Loucy (cell line): ENCODE measurements at regions not wholly inside any gene's neighbourhood (a gene's known extent, or its start where the extent isn't known, plus 50 kb on each side); places are given as distances from the start of the nearest gene placed in this dataset.

Source experiments
- H2AFZ ChIP-seq: fragments of 200-600 bp; sonication (generic); 2 replicates; pipeline ENCODE4 v1.6.0; 2016; ENCODE audit warnings: antibody characterized with exemption, mild to moderate bottlenecking, low read length, moderate library complexity
- H3F3A ChIP-seq: fragments of 200-600 bp; 2 replicates; pipeline ENCODE4 v1.6.0; 2016; ENCODE audit warnings: antibody characterized with exemption, low read depth, mild to moderate bottlenecking
- H3K27me3 ChIP-seq: fragments of 200-600 bp; sonication (generic); 2 replicates; pipeline ENCODE4 v1.6.1; 2014; ENCODE audit warnings: low read length, mild to moderate bottlenecking; ENCODE audit not compliant: insufficient read depth, poor library complexity, severe bottlenecking
- H3K36me3 ChIP-seq: fragments of 200-600 bp; sonication (generic); 2 replicates; pipeline ENCODE4 v1.6.1; 2016; ENCODE audit warnings: low read length; ENCODE audit not compliant: insufficient read depth
- H3K4me1 ChIP-seq: fragments of 200-600 bp; sonication (generic); 2 replicates; pipeline ENCODE4 v1.5.1; 2014; ENCODE audit warnings: low read length, mild to moderate bottlenecking; ENCODE audit not compliant: insufficient read depth, poor library complexity, severe bottlenecking
- H3K4me2 ChIP-seq: fragments of 200-600 bp; sonication (generic); 2 replicates; pipeline ENCODE4 v1.6.0; 2014; ENCODE audit warnings: antibody characterized with exemption, low read length, low read depth, mild to moderate bottlenecking; ENCODE audit not compliant: poor library complexity, severe bottlenecking
- H3K4me3 ChIP-seq: fragments of 200-600 bp; sonication (generic); 2 replicates; pipeline ENCODE4 v1.5.1; 2014; ENCODE audit warnings: low read length, mild to moderate bottlenecking, mixed read lengths; ENCODE audit not compliant: poor library complexity, severe bottlenecking
- H3K79me2 ChIP-seq: fragments of 200-600 bp; sonication (generic); 2 replicates; pipeline ENCODE4 v1.6.1; 2014; ENCODE audit warnings: low read length; ENCODE audit not compliant: insufficient read depth
- H3K9ac ChIP-seq: fragments of 200-600 bp; sonication (generic); 2 replicates; pipeline ENCODE4 v1.6.0; 2014; ENCODE audit warnings: mild to moderate bottlenecking, low read depth, low read length, moderate library complexity; ENCODE audit not compliant: poor library complexity, severe bottlenecking
- H3K9me2 ChIP-seq: fragments of 200-600 bp; sonication (generic); replicated peaks from 2 replicates; pipeline ENCODE4 v1.6.1; 2016; ENCODE audit warnings: low read depth, low read length, mixed read lengths
- H3K9me3 ChIP-seq: fragments of 200-600 bp; sonication (generic); 2 replicates; pipeline ENCODE4 v1.6.1; 2014; ENCODE audit warnings: mild to moderate bottlenecking, antibody characterized with exemption, low read length, low read depth; ENCODE audit not compliant: insufficient read depth
- H4K20me1 ChIP-seq: fragments of 200-600 bp; sonication (generic); 2 replicates; pipeline ENCODE4 v1.6.0; 2014; ENCODE audit warnings: antibody characterized with exemption, low read length, mild to moderate bottlenecking; ENCODE audit not compliant: insufficient read depth, poor library complexity, severe bottlenecking
- CTCF ChIP-seq: fragments of 200-600 bp; sonication (generic); conservative IDR thresholded peaks from 2 replicates; pipeline ENCODE4 v1.5.1; 2014; ENCODE audit warnings: mild to moderate bottlenecking, antibody characterized with exemption, low read length
- EZH2phosphoT487 ChIP-seq: fragments of 200-600 bp; IDR thresholded peaks from 2 replicates; pipeline ENCODE4 v1.6.1; 2018; ENCODE audit warnings: antibody characterized with exemption, mild to moderate bottlenecking, moderate library complexity, borderline replicate concordance

GRCh38 chr7:11298220-11298619 is 324.5 kb downstream of the PHF14 start:
- Histone ChIP-seq H3K4me2 (no peak overlapping the region), H3K9me3 (no peaks in the 10 kb centered on the region; the same call in 1 of the 2 replicates), H3K27me3 (no peaks in the 10 kb centered on the region), H3K9ac (no peak overlapping the region), H4K20me1 (no peaks in the 10 kb centered on the region), H3K36me3 (no peaks in the 10 kb centered on the region), H3K79me2 (no peaks in the 10 kb centered on the region), H3F3A (no peaks in the 10 kb centered on the region), H2AFZ (no peak overlapping the region), H3K4me1 (no peaks in the 10 kb centered on the region), H3K9me2 (no peaks in the 10 kb centered on the region), H3K4me3 (no peak overlapping the region)
- TF ChIP-seq EZH2phosphoT487 (no peak), CTCF (no peak)

- no peaks in the 10 kb centered on the region; the same call in 1 of the 2 replicates for H3K9me3 ChIP-seq
- no peaks in the 10 kb centered on the region for H4K20me1 ChIP-seq
- no peaks in the 10 kb centered on the region for H3K4me1 ChIP-seq
- H3K9me2 ChIP-seq = no peaks in the 10 kb centered on the region
- H2AFZ ChIP-seq = no peak overlapping the region
- no peaks in the 10 kb centered on the region for H3F3A ChIP-seq
- H3K79me2 ChIP-seq = no peaks in the 10 kb centered on the region
- H3K36me3 ChIP-seq = no peaks in the 10 kb centered on the region
- no peak overlapping the region for H3K4me3 ChIP-seq
- H3K9ac ChIP-seq = no peak overlapping the region
- TF ChIP-seq EZH2phosphoT487 (no peak), CTCF (no peak)
- H3K27me3 ChIP-seq = no peaks in the 10 kb centered on the region
- H3K4me2 ChIP-seq = no peak overlapping the region
Observed at GRCh38 chr7:11300241-11300640, 326.6 kb downstream of the PHF14 start.

GRCh38 chr7:11302121-11302520 is 328.4 kb downstream of the PHF14 start:
- H2AFZ ChIP-seq = no peak overlapping the region
- no peaks in the 10 kb centered on the region; the same call in 1 of the 2 replicates for H3K9me3 ChIP-seq
- H3K4me3 ChIP-seq = no peak overlapping the region
- H3F3A ChIP-seq = no peaks in the 10 kb centered on the region
- no peaks in the 10 kb centered on the region for H3K27me3 ChIP-seq
- H3K4me2 ChIP-seq = no peak overlapping the region
- H3K79me2 ChIP-seq = no peaks in the 10 kb centered on the region
- H3K9ac ChIP-seq = no peak overlapping the region
- H4K20me1 ChIP-seq = no peaks in the 10 kb centered on the region
- H3K36me3 ChIP-seq = no peaks in the 10 kb centered on the region
- no peaks in the 10 kb centered on the region for H3K4me1 ChIP-seq
- H3K9me2 ChIP-seq = no peaks in the 10 kb centered on the region
- TF ChIP-seq EZH2phosphoT487 (no peak), CTCF (no peak)
